Astrocyte (in vitro differentiated cells and primary cell): ENCODE measurements at regions not wholly inside any gene's neighbourhood (a gene's known extent, or its start where the extent isn't known, plus 50 kb on each side); places are given as distances from the start of the nearest gene placed in this dataset.

ENCODE experiments used
- CTCF ChIP-seq: IDR thresholded peaks from 2 replicates; pipeline ENCODE4 v1.5.1; 2011; ENCODE audit warnings: low read depth, mild to moderate bottlenecking, inconsistent platforms, low read length, moderate library complexity; ENCODE audit not compliant: insufficient read depth
- EZH2 ChIP-seq: IDR thresholded peaks from 2 replicates; pipeline ENCODE4 v1.6.1; 2012; ENCODE audit warnings: mild to moderate bottlenecking, low read length, inconsistent platforms; ENCODE audit not compliant: insufficient read depth

GRCh38 chr6:86683132-86683908, 254.0 kb upstream of the HTR1E start:
- TF ChIP-seq CTCF (no peak), EZH2 (no peak)
